ENCODE measurements at regions not wholly inside any gene's neighbourhood (a gene's known extent, or its start where the extent isn't known, plus 50 kb on each side); places are given as distances from the start of the nearest gene placed in this dataset.

DNA sequence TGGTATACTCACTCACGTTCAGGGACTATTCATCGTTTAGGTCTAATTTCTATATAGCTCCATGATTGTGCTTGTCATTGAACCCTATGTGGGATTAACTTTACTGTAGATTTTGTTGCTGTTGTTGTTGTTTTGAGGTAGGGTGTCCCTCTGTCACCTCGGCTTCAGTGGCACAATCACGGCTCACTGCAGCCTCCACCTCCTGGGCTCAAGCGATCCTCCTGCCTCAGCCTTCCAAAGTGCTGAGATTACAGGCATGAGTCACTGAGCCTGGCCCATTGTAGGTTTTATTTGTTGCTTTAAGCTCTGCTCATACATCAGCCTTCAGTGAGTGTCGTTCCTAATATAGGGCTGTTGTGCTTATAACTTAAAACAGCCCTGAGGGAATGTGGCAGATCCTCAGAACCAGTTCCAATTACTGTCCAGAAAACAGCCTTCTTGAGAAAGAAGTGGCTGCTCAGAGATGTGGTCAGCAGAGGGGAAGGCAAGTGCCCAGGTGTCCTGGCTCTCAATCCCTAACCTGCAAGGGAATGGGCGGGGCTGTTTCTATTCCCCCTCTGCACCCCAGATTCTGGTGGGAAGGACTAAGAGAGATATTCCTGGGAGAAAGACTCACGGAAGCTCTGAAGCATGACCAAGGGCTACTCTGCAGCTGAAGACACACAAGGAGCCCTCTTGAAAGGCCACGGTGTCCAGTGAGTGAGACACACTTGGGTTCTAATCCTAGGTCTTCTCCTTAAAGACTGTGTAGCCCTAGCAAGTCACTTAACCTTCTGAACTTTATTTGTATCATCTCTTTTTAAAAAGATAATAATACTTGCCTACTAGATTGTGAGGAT, 79.6 kb upstream of the LCLAT1 start:
- peaks cover under 1% of the 10 kb centered on the region for H3K4me1 ChIP-seq (ENCODE audit: control insufficient read depth, extremely low read depth, insufficient read depth, low read length)
- H3K9me3 ChIP-seq (ENCODE audit: control insufficient read depth, low read depth, low read length): no peaks in the 10 kb centered on the region
- no peaks in the 10 kb centered on the region for H4K20me1 ChIP-seq (ENCODE audit: control insufficient read depth, extremely low read depth, insufficient read depth, low read length)
- H3K79me2 ChIP-seq (ENCODE audit: control insufficient read depth, insufficient read depth, low read length): no peaks in the 10 kb centered on the region
- DNase-seq (ENCODE audit: low read depth, low spot score) (no peak), FAIRE-seq (no peak)
- no peaks in the 10 kb centered on the region for H3K36me3 ChIP-seq (ENCODE audit: control insufficient read depth in 2 of 2, extremely low read depth in 1 of 2, insufficient read depth in 2 of 2, low read length in 2 of 2)
- H3K4me2 ChIP-seq (ENCODE audit: control insufficient read depth, extremely low read depth, insufficient read depth, low read depth, low read length): no peak overlapping the region
- no peak overlapping the region for H3K4me3 ChIP-seq (ENCODE audit: control insufficient read depth in 2 of 3, extremely low read depth in 1 of 3, insufficient read depth in 2 of 3, low read depth in 1 of 3, low read length in 3 of 3)
- no peak for TF ChIP-seq EZH2 (IDR thresholded peaks at IDR 0.05; ENCODE audit: low read length)
- TF ChIP-seq, protein P1, sequence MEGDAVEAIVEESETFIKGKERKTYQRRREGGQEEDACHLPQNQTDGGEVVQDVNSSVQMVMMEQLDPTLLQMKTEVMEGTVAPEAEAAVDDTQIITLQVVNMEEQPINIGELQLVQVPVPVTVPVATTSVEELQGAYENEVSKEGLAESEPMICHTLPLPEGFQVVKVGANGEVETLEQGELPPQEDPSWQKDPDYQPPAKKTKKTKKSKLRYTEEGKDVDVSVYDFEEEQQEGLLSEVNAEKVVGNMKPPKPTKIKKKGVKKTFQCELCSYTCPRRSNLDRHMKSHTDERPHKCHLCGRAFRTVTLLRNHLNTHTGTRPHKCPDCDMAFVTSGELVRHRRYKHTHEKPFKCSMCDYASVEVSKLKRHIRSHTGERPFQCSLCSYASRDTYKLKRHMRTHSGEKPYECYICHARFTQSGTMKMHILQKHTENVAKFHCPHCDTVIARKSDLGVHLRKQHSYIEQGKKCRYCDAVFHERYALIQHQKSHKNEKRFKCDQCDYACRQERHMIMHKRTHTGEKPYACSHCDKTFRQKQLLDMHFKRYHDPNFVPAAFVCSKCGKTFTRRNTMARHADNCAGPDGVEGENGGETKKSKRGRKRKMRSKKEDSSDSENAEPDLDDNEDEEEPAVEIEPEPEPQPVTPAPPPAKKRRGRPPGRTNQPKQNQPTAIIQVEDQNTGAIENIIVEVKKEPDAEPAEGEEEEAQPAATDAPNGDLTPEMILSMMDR (optimal IDR thresholded peaks at IDR 0.05 in 1 of 3, IDR thresholded peaks at IDR 0.05 in 1 of 3, conservative IDR thresholded peaks at IDR 0.05 in 1 of 3; ENCODE audit: extremely low read depth in 1 of 3, insufficient read depth in 2 of 3, low read length in 3 of 3): no peak
- H3K27ac ChIP-seq (ENCODE audit: control insufficient read depth, insufficient read depth, low read length): no peak overlapping the region
- H3K9ac ChIP-seq (ENCODE audit: control insufficient read depth, extremely low read depth, insufficient read depth, low read length): no peak overlapping the region
- H3K9me1 ChIP-seq (ENCODE audit: control insufficient read depth, extremely low read depth, insufficient read depth, low read length): no peaks in the 10 kb centered on the region
- no peak overlapping the region for H2AFZ ChIP-seq (ENCODE audit: control insufficient read depth, low read length)
- dilution Hi-C loops (cut with MboI; ENCODE audit: extremely low pct_ligation_motif_present, low sequenced_read_pairs): no loop called here
- H3K27me3 ChIP-seq (ENCODE audit: control insufficient read depth, extremely low read depth, insufficient read depth, low read length): no peaks in the 10 kb centered on the region

DNA sequence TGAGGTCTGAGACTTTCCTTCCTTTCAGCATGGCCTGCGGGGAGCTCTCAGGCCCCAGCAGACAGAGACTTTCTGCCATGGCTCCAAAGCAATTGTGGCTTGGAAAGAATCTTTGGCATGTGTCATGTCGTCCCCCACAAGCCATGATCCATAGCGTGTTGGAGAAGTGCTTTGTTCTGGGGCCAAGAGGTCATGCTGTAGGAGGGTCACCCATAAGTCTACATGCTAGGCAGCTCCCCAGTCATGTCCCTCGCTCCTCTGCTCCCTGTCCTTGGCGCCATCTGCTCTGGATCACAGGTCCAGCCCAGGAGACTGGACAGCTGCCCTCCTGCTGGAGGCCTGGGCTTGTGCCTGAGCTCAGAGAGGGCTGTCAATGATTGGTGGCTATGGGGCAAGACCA, 78.8 kb upstream of the LCLAT1 start:
- no peak overlapping the region for H3K4me3 ChIP-seq (ENCODE audit: control insufficient read depth in 2 of 3, extremely low read depth in 1 of 3, insufficient read depth in 2 of 3, low read depth in 1 of 3, low read length in 3 of 3)
- no peaks in the 10 kb centered on the region for H3K9me1 ChIP-seq (ENCODE audit: control insufficient read depth, extremely low read depth, insufficient read depth, low read length)
- no peak overlapping the region for H3K27ac ChIP-seq (ENCODE audit: control insufficient read depth, insufficient read depth, low read length)
- no peaks in the 10 kb centered on the region for H3K36me3 ChIP-seq (ENCODE audit: control insufficient read depth in 2 of 2, extremely low read depth in 1 of 2, insufficient read depth in 2 of 2, low read length in 2 of 2)
- H2AFZ ChIP-seq (ENCODE audit: control insufficient read depth, low read length): no peak overlapping the region
- FAIRE-seq (no peak), DNase-seq (ENCODE audit: low read depth, low spot score) (no peak)
- no peak overlapping the region for H3K9ac ChIP-seq (ENCODE audit: control insufficient read depth, extremely low read depth, insufficient read depth, low read length)
- no peaks in the 10 kb centered on the region for H4K20me1 ChIP-seq (ENCODE audit: control insufficient read depth, extremely low read depth, insufficient read depth, low read length)
- no peak overlapping the region for H3K4me2 ChIP-seq (ENCODE audit: control insufficient read depth, extremely low read depth, insufficient read depth, low read depth, low read length)
- no peaks in the 10 kb centered on the region for H3K27me3 ChIP-seq (ENCODE audit: control insufficient read depth, extremely low read depth, insufficient read depth, low read length)
- no peaks in the 10 kb centered on the region for H3K9me3 ChIP-seq (ENCODE audit: control insufficient read depth, low read depth, low read length)
- dilution Hi-C loops (cut with MboI; ENCODE audit: extremely low pct_ligation_motif_present, low sequenced_read_pairs): no loop called here
- no peak for TF ChIP-seq EZH2 (IDR thresholded peaks at IDR 0.05; ENCODE audit: low read length)
- TF ChIP-seq, protein P1 (optimal IDR thresholded peaks at IDR 0.05 in 1 of 3, IDR thresholded peaks at IDR 0.05 in 1 of 3, conservative IDR thresholded peaks at IDR 0.05 in 1 of 3; ENCODE audit: extremely low read depth in 1 of 3, insufficient read depth in 2 of 3, low read length in 3 of 3): no peak
- H3K4me1 ChIP-seq (ENCODE audit: control insufficient read depth, extremely low read depth, insufficient read depth, low read length): no peaks in the 10 kb centered on the region
- H3K79me2 ChIP-seq (ENCODE audit: control insufficient read depth, insufficient read depth, low read length): no peaks in the 10 kb centered on the region

All from keratinocyte (primary cell).